K562 (cell line): ENCODE measurements at regions not wholly inside any gene's neighbourhood (a gene's known extent, or its start where the extent isn't known, plus 50 kb on each side); places are given as distances from the start of the nearest gene placed in this dataset.

Experiments used
- ATAC-seq: fragments of 200-7000 bp; cut with Tn5 transposase; 3 replicates; pipeline ENCODE4 v1.9.1; 2020; ENCODE audit warnings: moderate library complexity
- BruUV-seq: library from RNA; stranded (reverse); fragments of 400-500 nt; replicated peaks from 2 replicates; lab custom pipeline; 2021; lab: Mats Ljungman, UMichigan
- CTCF ChIA-PET: fragments of 300-600 bp; formaldehyde crosslinking; extraction: SDS; loops from one replicate; lab custom pipeline; 2021; ENCODE audit warnings: low intra/inter-chr PET ratio; lab: Yijun Ruan, JAX
- POLR2A ChIA-PET: fragments of 300-600, 350-650 bp; sonication (Branson Sonifier 250); formaldehyde crosslinking; extraction: SDS; loops from one replicate; lab custom pipeline; 2021; ENCODE audit warnings: antibody characterized with exemption, inconsistent platforms; lab: Yijun Ruan, JAX
- DNase-seq, 4 experiments: peaks; one replicate each; pipeline versions ENCODE4 v3.0.0 to v3.0.0-alpha.2; 2011 to 2018; ENCODE audit warnings: low spot score in 3 of 4, mixed read lengths in 3 of 4; ENCODE audit errors: extremely low read depth in 1 of 4
- FAIRE-seq: peaks from 2 replicates; lab custom pipeline; 2011; peaks lifted over from hg19 to GRCh38; lab: Jason Lieb, UNC
- H2AFZ ChIP-seq: 2 replicates; pipeline ENCODE4 v1.6.0; 2011; ENCODE audit warnings: low read depth, low read length, control low read depth, inconsistent platforms
- H3K27ac ChIP-seq: fragments of 200-600 bp; 3 replicates; pipeline ENCODE4 v1.8.0; 2011; ENCODE audit warnings: low read depth, mild to moderate bottlenecking, control low read depth, inconsistent platforms, low read length, moderate library complexity, mixed read lengths; ENCODE audit errors: extremely low read depth
- H3K27me3 ChIP-seq, 2 experiments: fragments of 300-600 bp in 1 of 2; 2 replicates in 1 of 2; 3 replicates in 1 of 2; pipeline versions ENCODE4 v1.6.0 to v1.8.0; 2011; ENCODE audit warnings: inconsistent platforms in 2 of 2, low read length in 2 of 2, mild to moderate bottlenecking in 1 of 2, mixed read lengths in 1 of 2, moderate library complexity in 1 of 2; ENCODE audit not compliant: control insufficient read depth in 2 of 2, insufficient read depth in 2 of 2
- H3K36me3 ChIP-seq: fragments of 300-600 bp; 3 replicates; pipeline ENCODE4 v1.8.0; 2011; ENCODE audit warnings: mild to moderate bottlenecking, low read length, inconsistent platforms; ENCODE audit not compliant: control insufficient read depth, insufficient read depth
- H3K4me1 ChIP-seq, 2 experiments: fragments of 200-600 bp in 1 of 2; replicated peaks in 1 of 2; 2 replicates in 1 of 2; 3 replicates in 1 of 2; pipeline versions ENCODE4 v1.5.1 to v1.8.0; 2011; ENCODE audit warnings: inconsistent platforms in 2 of 2, low read length in 2 of 2, mild to moderate bottlenecking in 1 of 2, mixed read lengths in 1 of 2, moderate library complexity in 1 of 2; ENCODE audit not compliant: control insufficient read depth in 2 of 2, insufficient read depth in 2 of 2
- H3K4me2 ChIP-seq: 2 replicates; pipeline ENCODE4 v1.6.1; 2011; ENCODE audit warnings: low read length, control low read depth, inconsistent platforms, mixed read lengths; ENCODE audit not compliant: insufficient read depth
- H3K4me3 ChIP-seq: fragments of 200-600 bp; sonication (generic), shearing (Covaris generic); 2 replicates; pipeline ENCODE4 v1.5.1; 2016; ENCODE audit warnings: control low read depth, inconsistent platforms
- H3K79me2 ChIP-seq: fragments of 200-600 bp; 3 replicates; pipeline ENCODE4 v1.8.0; 2011; ENCODE audit warnings: low read length, inconsistent platforms; ENCODE audit not compliant: control insufficient read depth, insufficient read depth
- H3K9ac ChIP-seq, 2 experiments: 2 replicates each; pipeline versions ENCODE4 v1.6.0 to v1.6.1; 2011; ENCODE audit warnings: low read depth in 2 of 2, low read length in 2 of 2, control low read depth in 1 of 2, inconsistent platforms in 1 of 2, mild to moderate bottlenecking in 1 of 2, mixed read lengths in 1 of 2; ENCODE audit not compliant: insufficient read depth in 1 of 2
- H3K9me1 ChIP-seq: one replicate; pipeline ENCODE4 v1.6.0; 2011; ENCODE audit warnings: inconsistent platforms, mild to moderate bottlenecking, low read length, moderate library complexity; ENCODE audit not compliant: control insufficient read depth, insufficient read depth
- H3K9me3 ChIP-seq: replicated peaks from 2 replicates; pipeline ENCODE4 v1.5.1; 2011; ENCODE audit warnings: low read depth, low read length, inconsistent platforms; ENCODE audit not compliant: control insufficient read depth, insufficient read depth
- H4K20me1 ChIP-seq: replicated peaks from 2 replicates; pipeline ENCODE4 v1.6.1; 2011; ENCODE audit warnings: low read length, inconsistent platforms, mixed read lengths; ENCODE audit not compliant: control insufficient read depth, insufficient read depth
- CCAR2 ChIP-seq: fragments of 200-400 bp; formaldehyde crosslinking; IDR thresholded peaks from 2 replicates; pipeline ENCODE4 v1.6.1; 2017; ENCODE audit warnings: mild to moderate bottlenecking, low read depth, low read length
- E2F8 ChIP-seq: fragments of 450-650 bp; IDR thresholded peaks from 2 replicates; pipeline ENCODE4 v1.7.1; 2018; ENCODE audit warnings: mild to moderate bottlenecking, low read depth; ENCODE audit not compliant: partially characterized antibody
- KAT7 ChIP-seq: sonication (generic); formaldehyde crosslinking; IDR thresholded peaks from 2 replicates; pipeline ENCODE4 v1.8.0; 2022; ENCODE audit warnings: missing genetic modification reagents, mild to moderate bottlenecking, borderline replicate concordance
- MED1 ChIP-seq: sonication (generic); formaldehyde crosslinking; IDR thresholded peaks from 2 replicates; pipeline ENCODE4 v1.8.1; 2023; ENCODE audit warnings: missing genetic modification reagents, borderline replicate concordance
- NFE2L1 ChIP-seq: fragments of 450-650 bp; IDR thresholded peaks from 2 replicates; pipeline ENCODE4 v1.6.1; 2016; ENCODE audit warnings: missing genetic modification characterization, low read depth, mild to moderate bottlenecking, missing compliant biosample characterization, moderate library complexity, borderline replicate concordance
- NFRKB ChIP-seq: fragments of 450-650 bp; IDR thresholded peaks from 2 replicates; pipeline ENCODE4 v1.6.1; 2016; ENCODE audit warnings: low read depth
- PRPF4 ChIP-seq: fragments of 200-400 bp; formaldehyde crosslinking; IDR thresholded peaks from one replicate; pipeline ENCODE4 v1.6.1; 2017; ENCODE audit warnings: low read length, low read depth, mild to moderate bottlenecking; ENCODE audit not compliant: insufficient read depth, poor library complexity, severe bottlenecking
- WGBS: fragments of 100-300 bp; shearing (Covaris generic); methylation state at CpG from one replicate; pipeline ENCODE4 v1.1.6; 2016; ENCODE audit warnings: low coverage, mixed read lengths; ENCODE audit not compliant: insufficient coverage; ENCODE audit errors: missing lambda C conversion rate; 5-methylcytosine and 5-hydroxymethylcytosine counted together
- in situ Hi-C: fragments of 300-500 bp; cut with MboI; formaldehyde crosslinking; loops from 4 replicates; pipeline ENCODE4 v1.15.0; 2018; ENCODE audit warnings: inconsistent platforms, mixed read lengths
- intact Hi-C: fragments of 100-400 bp; cut with micrococcal nuclease; formaldehyde crosslinking; loops from 2 replicates; pipeline ENCODE4 v1.14.2; 2022
- TF ChIP-seq, protein P1 (sequence below), 2 experiments: fragments of 450-650 bp; IDR thresholded peaks; 2 replicates each; pipeline ENCODE4 v1.6.1; 2018; ENCODE audit warnings: mild to moderate bottlenecking in 2 of 2, low read depth in 1 of 2; ENCODE audit not compliant: partially characterized antibody in 2 of 2

DNA sequence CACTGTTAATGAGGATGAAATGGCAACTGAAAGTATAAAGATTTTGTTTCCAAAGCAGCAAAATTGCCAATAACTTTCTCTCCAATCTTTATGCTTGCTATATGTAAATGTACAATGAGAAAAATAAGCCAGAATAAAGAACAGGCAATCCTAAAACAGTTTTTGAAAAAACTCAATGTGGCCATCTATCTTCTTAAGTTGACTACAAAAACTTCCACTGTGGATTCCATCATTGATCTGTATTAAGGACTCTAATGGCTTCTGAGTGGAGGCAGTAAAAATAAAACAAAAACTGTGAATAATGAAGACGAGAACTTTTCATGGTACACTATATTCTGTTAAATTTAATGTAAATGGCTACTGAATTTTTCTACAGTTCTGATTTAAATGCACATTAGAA, 382.9 kb downstream of the TMEM232 start:
- no peaks in the 10 kb centered on the region for H3K27me3 ChIP-seq
- intact Hi-C loops = no loop called here
- H3K27ac ChIP-seq = no peak overlapping the region
- no peak overlapping the region for H3K9ac ChIP-seq
- no peak for TF ChIP-seq PRPF4
- H4K20me1 ChIP-seq = no peaks in the 10 kb centered on the region
- no peak for DNase-seq
- H3K4me3 ChIP-seq = no peak overlapping the region
- no peak overlapping the region for H3K4me2 ChIP-seq
- CTCF ChIA-PET = no interaction called here
- no peaks in the 10 kb centered on the region; the same call in 1 of the 2 replicates for H3K9me3 ChIP-seq
- in situ Hi-C loops = no loop called here
- H3K4me1 ChIP-seq = no peaks in the 10 kb centered on the region
- BruUV-seq = no TSS peak
- no peaks in the 10 kb centered on the region for H3K79me2 ChIP-seq
- H3K9me1 ChIP-seq = no peaks in the 10 kb centered on the region
- FAIRE-seq = no peak
- no peak overlapping the region for H2AFZ ChIP-seq
- 0% methylated on average over 1 of the region's 1 CpG for WGBS
- ATAC-seq = no peak
- H3K36me3 ChIP-seq = no peaks in the 10 kb centered on the region
- POLR2A ChIA-PET = no interaction called here

- ChIA-PET CTCF (no interaction called here), POLR2A (no interaction called here)
- no peak overlapping the region for H3K9ac ChIP-seq
- no peaks in the 10 kb centered on the region for H4K20me1 ChIP-seq
- H3K36me3 ChIP-seq = no peaks in the 10 kb centered on the region
- BruUV-seq = no TSS peak
- H2AFZ ChIP-seq = no peak overlapping the region
- no peak overlapping the region for H3K27ac ChIP-seq
- H3K9me3 ChIP-seq = no peaks in the 10 kb centered on the region; the same call in 1 of the 2 replicates
- DNase-seq = no peak
- H3K79me2 ChIP-seq = no peaks in the 10 kb centered on the region
- H3K4me1 ChIP-seq = no peaks in the 10 kb centered on the region
- no peaks in the 10 kb centered on the region for H3K27me3 ChIP-seq
- no peak for ATAC-seq
- H3K4me2 ChIP-seq = no peak overlapping the region
- no peaks in the 10 kb centered on the region for H3K9me1 ChIP-seq
- H3K4me3 ChIP-seq = no peak overlapping the region
- FAIRE-seq = no peak
- in situ Hi-C loops (no loop called here), intact Hi-C loops (no loop called here)
- TF ChIP-seq MED1 (CRISPR knock-in tag) (no peak), KAT7 (CRISPR knock-in tag) (no peak), CCAR2 (no peak), NFE2L1 (no peak), NFRKB (no peak), E2F8 (no peak)
- TF ChIP-seq, protein P1, sequence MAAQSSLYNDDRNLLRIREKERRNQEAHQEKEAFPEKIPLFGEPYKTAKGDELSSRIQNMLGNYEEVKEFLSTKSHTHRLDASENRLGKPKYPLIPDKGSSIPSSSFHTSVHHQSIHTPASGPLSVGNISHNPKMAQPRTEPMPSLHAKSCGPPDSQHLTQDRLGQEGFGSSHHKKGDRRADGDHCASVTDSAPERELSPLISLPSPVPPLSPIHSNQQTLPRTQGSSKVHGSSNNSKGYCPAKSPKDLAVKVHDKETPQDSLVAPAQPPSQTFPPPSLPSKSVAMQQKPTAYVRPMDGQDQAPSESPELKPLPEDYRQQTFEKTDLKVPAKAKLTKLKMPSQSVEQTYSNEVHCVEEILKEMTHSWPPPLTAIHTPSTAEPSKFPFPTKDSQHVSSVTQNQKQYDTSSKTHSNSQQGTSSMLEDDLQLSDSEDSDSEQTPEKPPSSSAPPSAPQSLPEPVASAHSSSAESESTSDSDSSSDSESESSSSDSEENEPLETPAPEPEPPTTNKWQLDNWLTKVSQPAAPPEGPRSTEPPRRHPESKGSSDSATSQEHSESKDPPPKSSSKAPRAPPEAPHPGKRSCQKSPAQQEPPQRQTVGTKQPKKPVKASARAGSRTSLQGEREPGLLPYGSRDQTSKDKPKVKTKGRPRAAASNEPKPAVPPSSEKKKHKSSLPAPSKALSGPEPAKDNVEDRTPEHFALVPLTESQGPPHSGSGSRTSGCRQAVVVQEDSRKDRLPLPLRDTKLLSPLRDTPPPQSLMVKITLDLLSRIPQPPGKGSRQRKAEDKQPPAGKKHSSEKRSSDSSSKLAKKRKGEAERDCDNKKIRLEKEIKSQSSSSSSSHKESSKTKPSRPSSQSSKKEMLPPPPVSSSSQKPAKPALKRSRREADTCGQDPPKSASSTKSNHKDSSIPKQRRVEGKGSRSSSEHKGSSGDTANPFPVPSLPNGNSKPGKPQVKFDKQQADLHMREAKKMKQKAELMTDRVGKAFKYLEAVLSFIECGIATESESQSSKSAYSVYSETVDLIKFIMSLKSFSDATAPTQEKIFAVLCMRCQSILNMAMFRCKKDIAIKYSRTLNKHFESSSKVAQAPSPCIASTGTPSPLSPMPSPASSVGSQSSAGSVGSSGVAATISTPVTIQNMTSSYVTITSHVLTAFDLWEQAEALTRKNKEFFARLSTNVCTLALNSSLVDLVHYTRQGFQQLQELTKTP (IDR thresholded peaks at IDR 0.05; ENCODE audit: low read depth in 1 of 2, partially characterized antibody in 2 of 2) = no peak
Measured at GRCh38 chr5:110345623-110346022, 380.8 kb downstream of the TMEM232 start.
